ENCODE measurements at regions not wholly inside any gene's neighbourhood (a gene's known extent, or its start where the extent isn't known, plus 50 kb on each side); places are given as distances from the start of the nearest gene placed in this dataset.

DNA sequence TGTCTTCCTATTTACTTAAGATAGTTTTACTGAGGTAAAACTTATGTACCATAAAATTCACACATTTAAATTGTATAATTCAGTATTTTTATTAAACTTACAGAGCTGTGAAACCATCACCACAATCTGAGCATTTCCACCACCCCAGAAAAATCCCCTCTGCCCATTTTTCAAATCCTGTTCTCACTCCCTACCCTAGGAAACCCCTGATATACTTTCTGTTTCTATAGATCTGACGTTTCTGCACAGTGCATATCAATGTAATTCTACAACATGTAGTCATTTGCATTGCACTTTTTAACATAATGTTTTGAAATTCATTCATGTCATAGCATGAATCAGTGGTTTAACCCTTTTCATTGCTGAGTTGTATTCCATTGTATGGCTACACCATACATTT is 96.7 kb upstream of the OPRM1 start:
- TF ChIP-seq EZH2 (IDR thresholded peaks at IDR 0.05), result no peak
- no peak for TF ChIP-seq FOXP2 (optimal IDR thresholded peaks at IDR 0.05; ENCODE audit: control extremely low read depth, extremely low read length, insufficient read depth)
- no peak for TF ChIP-seq POLR2AphosphoS5 (IDR thresholded peaks at IDR 0.05; ENCODE audit: borderline replicate concordance, low read depth, low read length)

Data from SK-N-MC (cell line).